K562 (cell line): ENCODE measurements at regions not wholly inside any gene's neighbourhood (a gene's known extent, or its start where the extent isn't known, plus 50 kb on each side); places are given as distances from the start of the nearest gene placed in this dataset.

Experiments used
- ATAC-seq: fragments of 200-7000 bp; cut with Tn5 transposase; 3 replicates; pipeline ENCODE4 v1.9.1; 2020; ENCODE audit warnings: moderate library complexity
- BruUV-seq: library from RNA; stranded (reverse); fragments of 400-500 nt; replicated peaks from 2 replicates; lab custom pipeline; 2021; lab: Mats Ljungman, UMichigan
- CTCF ChIA-PET: fragments of 300-600 bp; formaldehyde crosslinking; extraction: SDS; loops from one replicate; lab custom pipeline; 2021; ENCODE audit warnings: low intra/inter-chr PET ratio; lab: Yijun Ruan, JAX
- POLR2A ChIA-PET: fragments of 300-600, 350-650 bp; sonication (Branson Sonifier 250); formaldehyde crosslinking; extraction: SDS; loops from one replicate; lab custom pipeline; 2021; ENCODE audit warnings: antibody characterized with exemption, inconsistent platforms; lab: Yijun Ruan, JAX
- DNase-seq, 4 experiments: peaks; one replicate each; pipeline versions ENCODE4 v3.0.0 to v3.0.0-alpha.2; 2011 to 2018; ENCODE audit warnings: low spot score in 3 of 4, mixed read lengths in 3 of 4; ENCODE audit errors: extremely low read depth in 1 of 4
- FAIRE-seq: peaks from 2 replicates; lab custom pipeline; 2011; peaks lifted over from hg19 to GRCh38; lab: Jason Lieb, UNC
- H2AFZ ChIP-seq: 2 replicates; pipeline ENCODE4 v1.6.0; 2011; ENCODE audit warnings: low read depth, low read length, control low read depth, inconsistent platforms
- H3K27ac ChIP-seq: fragments of 200-600 bp; 3 replicates; pipeline ENCODE4 v1.8.0; 2011; ENCODE audit warnings: low read depth, mild to moderate bottlenecking, control low read depth, inconsistent platforms, low read length, moderate library complexity, mixed read lengths; ENCODE audit errors: extremely low read depth
- H3K27me3 ChIP-seq, 2 experiments: fragments of 300-600 bp in 1 of 2; 2 replicates in 1 of 2; 3 replicates in 1 of 2; pipeline versions ENCODE4 v1.6.0 to v1.8.0; 2011; ENCODE audit warnings: inconsistent platforms in 2 of 2, low read length in 2 of 2, mild to moderate bottlenecking in 1 of 2, mixed read lengths in 1 of 2, moderate library complexity in 1 of 2; ENCODE audit not compliant: control insufficient read depth in 2 of 2, insufficient read depth in 2 of 2
- H3K36me3 ChIP-seq: fragments of 300-600 bp; 3 replicates; pipeline ENCODE4 v1.8.0; 2011; ENCODE audit warnings: mild to moderate bottlenecking, low read length, inconsistent platforms; ENCODE audit not compliant: control insufficient read depth, insufficient read depth
- H3K4me1 ChIP-seq, 2 experiments: fragments of 200-600 bp in 1 of 2; replicated peaks in 1 of 2; 2 replicates in 1 of 2; 3 replicates in 1 of 2; pipeline versions ENCODE4 v1.5.1 to v1.8.0; 2011; ENCODE audit warnings: inconsistent platforms in 2 of 2, low read length in 2 of 2, mild to moderate bottlenecking in 1 of 2, mixed read lengths in 1 of 2, moderate library complexity in 1 of 2; ENCODE audit not compliant: control insufficient read depth in 2 of 2, insufficient read depth in 2 of 2
- H3K4me2 ChIP-seq: 2 replicates; pipeline ENCODE4 v1.6.1; 2011; ENCODE audit warnings: low read length, control low read depth, inconsistent platforms, mixed read lengths; ENCODE audit not compliant: insufficient read depth
- H3K4me3 ChIP-seq: fragments of 200-600 bp; sonication (generic), shearing (Covaris generic); 2 replicates; pipeline ENCODE4 v1.5.1; 2016; ENCODE audit warnings: control low read depth, inconsistent platforms
- H3K79me2 ChIP-seq: fragments of 200-600 bp; 3 replicates; pipeline ENCODE4 v1.8.0; 2011; ENCODE audit warnings: low read length, inconsistent platforms; ENCODE audit not compliant: control insufficient read depth, insufficient read depth
- H3K9ac ChIP-seq, 2 experiments: 2 replicates each; pipeline versions ENCODE4 v1.6.0 to v1.6.1; 2011; ENCODE audit warnings: low read depth in 2 of 2, low read length in 2 of 2, control low read depth in 1 of 2, inconsistent platforms in 1 of 2, mild to moderate bottlenecking in 1 of 2, mixed read lengths in 1 of 2; ENCODE audit not compliant: insufficient read depth in 1 of 2
- H3K9me1 ChIP-seq: one replicate; pipeline ENCODE4 v1.6.0; 2011; ENCODE audit warnings: inconsistent platforms, mild to moderate bottlenecking, low read length, moderate library complexity; ENCODE audit not compliant: control insufficient read depth, insufficient read depth
- H3K9me3 ChIP-seq: replicated peaks from 2 replicates; pipeline ENCODE4 v1.5.1; 2011; ENCODE audit warnings: low read depth, low read length, inconsistent platforms; ENCODE audit not compliant: control insufficient read depth, insufficient read depth
- H4K20me1 ChIP-seq: replicated peaks from 2 replicates; pipeline ENCODE4 v1.6.1; 2011; ENCODE audit warnings: low read length, inconsistent platforms, mixed read lengths; ENCODE audit not compliant: control insufficient read depth, insufficient read depth
- NCOR1 ChIP-seq: fragments of 450-650 bp; IDR thresholded peaks from 2 replicates; pipeline ENCODE4 v1.6.1; 2016; ENCODE audit warnings: mild to moderate bottlenecking, moderate library complexity
- ZC3H11A ChIP-seq: IDR thresholded peaks from 2 replicates; pipeline ENCODE4 v1.6.1; 2012; ENCODE audit warnings: low read depth, low read length, improper control_type of control experiment
- ZNF165 ChIP-seq: fragments of 250-450 bp; sonication (Bioruptor Pico); IDR thresholded peaks from 2 replicates; pipeline ENCODE4 v1.4.0; 2020; ENCODE audit warnings: borderline replicate concordance
- WGBS: fragments of 100-300 bp; shearing (Covaris generic); methylation state at CpG from one replicate; pipeline ENCODE4 v1.1.6; 2016; ENCODE audit warnings: low coverage, mixed read lengths; ENCODE audit not compliant: insufficient coverage; ENCODE audit errors: missing lambda C conversion rate; 5-methylcytosine and 5-hydroxymethylcytosine counted together
- in situ Hi-C: fragments of 300-500 bp; cut with MboI; formaldehyde crosslinking; loops from 4 replicates; pipeline ENCODE4 v1.15.0; 2018; ENCODE audit warnings: inconsistent platforms, mixed read lengths
- intact Hi-C: fragments of 100-400 bp; cut with micrococcal nuclease; formaldehyde crosslinking; loops from 2 replicates; pipeline ENCODE4 v1.14.2; 2022
- TF ChIP-seq, protein P1 (sequence below): sonication (generic); formaldehyde crosslinking; IDR thresholded peaks from 2 replicates; pipeline ENCODE4 v1.8.1; 2023; ENCODE audit warnings: mild to moderate bottlenecking, missing genetic modification reagents

DNA sequence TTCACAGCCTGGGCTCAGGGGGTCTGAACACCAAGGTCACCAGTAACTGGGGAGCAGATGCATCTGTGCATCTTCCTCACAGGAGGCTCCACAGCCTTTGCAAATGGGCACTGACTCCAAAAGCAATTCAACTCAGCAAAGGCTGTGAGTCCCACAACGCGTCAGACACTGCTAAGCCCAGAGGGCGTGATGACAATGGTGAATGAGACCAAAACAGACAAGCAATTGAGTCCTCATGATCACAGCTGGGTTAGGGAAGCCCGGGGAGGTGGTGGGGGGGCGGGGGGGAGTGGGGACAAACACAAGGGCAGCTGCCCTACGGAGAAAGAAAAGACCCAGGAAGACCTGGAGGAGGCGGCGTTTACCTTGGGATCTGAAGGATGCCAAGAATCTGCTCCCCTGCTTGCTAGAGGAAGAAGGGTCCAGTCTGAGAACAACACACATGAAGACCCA, 61.6 kb upstream of the RNF32 start:
- Histone ChIP-seq H2AFZ (no peak overlapping the region), H3K36me3 (no peaks in the 10 kb centered on the region), H3K79me2 (no peaks in the 10 kb centered on the region), H3K4me3 (no peak overlapping the region), H4K20me1 (peaks cover 6% of the 10 kb centered on the region; the same call in 1 of the 2 replicates), H3K27me3 (peaks cover 48 to 49% of the 10 kb centered on the region in 2 experiments), H3K4me2 (no peak overlapping the region), H3K9me3 (no peaks in the 10 kb centered on the region), H3K9me1 (no peaks in the 10 kb centered on the region), H3K9ac (no peak overlapping the region), H3K4me1 (peaks cover 0 to 6% of the 10 kb centered on the region in 2 experiments; a peak in 1 of 5 replicates), H3K27ac (no peak overlapping the region)
- intact Hi-C loops (no loop called here), in situ Hi-C loops (no loop called here)
- BruUV-seq = no TSS peak
- ChIA-PET POLR2A (interaction anchor here (1.4 to 2.1 kb wide), 2 partner anchors 9 to 11 kb away, joined by 3 to 5 read pairs; no protein-coding TSS in a partner anchor), CTCF (no interaction called here)
- FAIRE-seq (no peak), DNase-seq (no peak), ATAC-seq (no peak)
- 3% methylated on average over 4 of the region's 8 CpGs for WGBS
- no peak for TF ChIP-seq ZNF165 (CRISPR knock-in tag)
- TF ChIP-seq ZC3H11A = no peak
- no peak for TF ChIP-seq NCOR1
- TF ChIP-seq, protein P1, sequence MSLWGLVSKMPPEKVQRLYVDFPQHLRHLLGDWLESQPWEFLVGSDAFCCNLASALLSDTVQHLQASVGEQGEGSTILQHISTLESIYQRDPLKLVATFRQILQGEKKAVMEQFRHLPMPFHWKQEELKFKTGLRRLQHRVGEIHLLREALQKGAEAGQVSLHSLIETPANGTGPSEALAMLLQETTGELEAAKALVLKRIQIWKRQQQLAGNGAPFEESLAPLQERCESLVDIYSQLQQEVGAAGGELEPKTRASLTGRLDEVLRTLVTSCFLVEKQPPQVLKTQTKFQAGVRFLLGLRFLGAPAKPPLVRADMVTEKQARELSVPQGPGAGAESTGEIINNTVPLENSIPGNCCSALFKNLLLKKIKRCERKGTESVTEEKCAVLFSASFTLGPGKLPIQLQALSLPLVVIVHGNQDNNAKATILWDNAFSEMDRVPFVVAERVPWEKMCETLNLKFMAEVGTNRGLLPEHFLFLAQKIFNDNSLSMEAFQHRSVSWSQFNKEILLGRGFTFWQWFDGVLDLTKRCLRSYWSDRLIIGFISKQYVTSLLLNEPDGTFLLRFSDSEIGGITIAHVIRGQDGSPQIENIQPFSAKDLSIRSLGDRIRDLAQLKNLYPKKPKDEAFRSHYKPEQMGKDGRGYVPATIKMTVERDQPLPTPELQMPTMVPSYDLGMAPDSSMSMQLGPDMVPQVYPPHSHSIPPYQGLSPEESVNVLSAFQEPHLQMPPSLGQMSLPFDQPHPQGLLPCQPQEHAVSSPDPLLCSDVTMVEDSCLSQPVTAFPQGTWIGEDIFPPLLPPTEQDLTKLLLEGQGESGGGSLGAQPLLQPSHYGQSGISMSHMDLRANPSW (CRISPR knock-in tag) = no peak
